NCI-H345 treated with DMSO at 0.1 percent for 48 hours (cell line): ENCODE measurements at regions not wholly inside any gene's neighbourhood (a gene's known extent, or its start where the extent isn't known, plus 50 kb on each side); places are given as distances from the start of the nearest gene placed in this dataset.

Experiments used
- DNase-seq: peaks from one replicate; lab custom pipeline; 2025; ENCODE audit not compliant: unreplicated experiment; lab: John Stamatoyannopoulos, UW

DNA sequence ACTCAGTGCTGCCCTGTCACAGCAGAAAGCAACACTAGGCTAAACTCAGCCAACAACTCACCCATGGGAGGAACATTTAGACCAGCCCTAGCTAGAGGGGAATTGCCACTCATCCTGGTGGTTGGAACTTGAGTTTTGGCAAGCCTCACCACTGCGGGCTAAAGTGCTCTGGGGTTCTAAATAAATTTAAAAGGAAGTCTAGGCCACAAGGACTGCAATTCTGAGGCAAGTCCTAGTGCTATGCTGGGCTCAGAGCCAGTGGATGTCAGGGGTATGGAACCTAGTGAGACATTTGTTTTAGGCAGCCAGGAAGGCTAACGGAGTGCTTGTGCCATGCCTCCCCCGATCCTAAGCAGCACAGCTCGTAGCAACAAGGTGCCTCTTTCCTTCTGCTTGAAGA is 78.0 kb downstream of the RGS13 start:
- no peak for DNase-seq

DNA sequence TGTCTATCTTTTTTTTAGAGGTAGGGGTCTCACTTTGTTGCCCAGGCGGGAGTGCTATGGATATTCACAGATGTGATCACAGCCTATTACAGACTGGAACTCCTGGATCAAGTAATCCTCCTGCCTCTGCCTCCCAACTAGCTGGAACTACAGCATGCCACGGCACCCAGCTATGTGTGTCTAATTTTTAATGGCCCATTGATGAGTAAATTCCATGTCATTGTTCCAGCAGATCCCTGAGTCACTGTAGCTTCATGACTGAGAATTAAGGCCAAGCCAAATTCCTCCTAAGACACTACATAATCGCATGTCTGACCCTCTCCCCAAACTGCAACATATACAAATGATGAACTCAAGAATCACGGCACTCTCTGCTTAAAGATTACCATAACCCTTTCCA is 84.2 kb upstream of the RGS2 start:
- no peak for DNase-seq

DNA sequence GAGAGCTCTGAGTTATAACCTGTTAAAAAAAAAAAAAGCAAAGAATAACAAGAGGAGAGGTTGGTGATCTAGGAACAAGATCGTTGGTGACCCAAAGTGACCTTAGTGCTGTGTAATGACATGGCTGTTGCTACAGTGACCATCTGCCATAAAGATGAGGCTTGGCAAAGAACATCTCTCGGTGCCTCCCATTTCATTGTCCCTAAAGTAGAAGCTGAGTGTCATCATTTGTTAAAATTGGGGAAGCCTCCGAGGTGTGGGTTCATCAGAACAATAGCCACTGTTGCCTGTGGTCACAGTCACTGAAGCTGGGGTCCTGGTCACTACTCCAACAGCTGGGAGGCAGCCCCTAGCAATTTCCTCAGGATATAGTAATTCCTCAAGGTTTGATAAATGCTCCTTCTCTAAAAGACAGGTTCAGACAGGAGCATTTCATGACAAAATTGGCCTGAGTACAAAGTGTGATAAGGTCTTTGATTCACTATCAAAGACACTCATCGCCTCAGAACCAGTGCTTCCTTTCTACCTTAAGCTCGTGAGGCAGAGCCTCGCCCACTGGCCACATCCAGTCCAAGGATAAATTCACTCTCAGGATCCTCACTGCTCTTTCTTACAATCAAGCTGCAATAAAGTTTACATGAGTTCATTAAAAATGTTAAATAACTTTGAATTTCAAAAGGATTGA is 81.9 kb upstream of the RGS2 start:
- DNase-seq: no peak

DNA sequence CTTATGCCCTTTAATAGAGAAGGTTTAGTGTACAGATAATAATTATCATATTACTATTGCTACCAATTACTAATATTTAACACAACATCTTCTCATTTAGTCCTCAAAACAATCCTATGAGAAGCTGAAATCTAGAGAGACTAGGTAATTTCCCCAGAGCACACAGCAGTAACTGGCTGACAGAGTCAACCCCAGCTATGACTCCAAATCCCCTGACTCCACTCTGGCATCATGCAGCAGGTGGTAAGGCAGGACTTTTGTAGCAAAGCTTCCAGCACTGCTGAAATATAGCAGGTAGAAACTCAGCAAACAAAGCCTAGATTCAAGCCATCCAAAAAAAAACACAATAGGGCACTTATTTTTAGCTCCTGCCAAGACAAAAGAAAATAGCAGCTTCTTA is 79.3 kb upstream of the RGS2 start:
- no peak for DNase-seq

DNA sequence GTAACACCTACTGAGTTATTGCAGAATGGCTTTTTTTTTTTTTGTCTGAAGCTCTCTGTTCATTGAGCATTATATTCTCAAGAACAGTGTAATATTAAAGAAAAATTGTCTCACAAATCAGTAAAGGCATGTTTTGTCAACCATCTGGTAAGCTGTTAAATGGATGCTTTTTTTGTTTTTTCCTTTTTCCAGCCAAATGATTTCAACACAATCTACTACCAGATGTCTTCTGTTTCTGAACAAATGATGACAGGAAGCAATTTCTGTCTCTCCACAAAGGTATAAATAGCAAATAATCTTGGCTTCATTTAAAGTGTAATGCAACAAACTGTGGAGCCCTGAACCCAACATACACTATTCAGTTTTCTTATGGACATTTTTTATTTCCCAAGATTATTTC is 78.6 kb upstream of the RGS2 start:
- no peak for DNase-seq

DNA sequence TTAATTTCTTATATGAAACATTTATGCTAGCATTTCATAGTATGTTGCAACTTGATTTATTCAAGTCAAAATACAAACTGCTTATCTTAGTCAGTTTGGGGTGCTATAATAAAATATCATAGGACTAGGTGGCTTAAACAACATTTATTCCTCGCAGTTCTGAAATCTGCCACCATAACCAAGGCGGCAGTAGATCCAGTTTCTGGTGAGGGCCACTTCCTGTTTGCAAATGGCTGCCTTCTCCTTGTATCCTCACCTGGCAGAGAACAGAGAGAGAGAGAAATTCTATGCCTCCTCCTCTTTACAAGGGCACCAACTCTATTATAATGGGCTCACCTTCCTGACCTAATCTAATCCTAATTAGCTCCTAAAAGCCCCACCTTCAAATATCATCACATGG is 76.1 kb upstream of the RGS2 start:
- DNase-seq: no peak

DNA sequence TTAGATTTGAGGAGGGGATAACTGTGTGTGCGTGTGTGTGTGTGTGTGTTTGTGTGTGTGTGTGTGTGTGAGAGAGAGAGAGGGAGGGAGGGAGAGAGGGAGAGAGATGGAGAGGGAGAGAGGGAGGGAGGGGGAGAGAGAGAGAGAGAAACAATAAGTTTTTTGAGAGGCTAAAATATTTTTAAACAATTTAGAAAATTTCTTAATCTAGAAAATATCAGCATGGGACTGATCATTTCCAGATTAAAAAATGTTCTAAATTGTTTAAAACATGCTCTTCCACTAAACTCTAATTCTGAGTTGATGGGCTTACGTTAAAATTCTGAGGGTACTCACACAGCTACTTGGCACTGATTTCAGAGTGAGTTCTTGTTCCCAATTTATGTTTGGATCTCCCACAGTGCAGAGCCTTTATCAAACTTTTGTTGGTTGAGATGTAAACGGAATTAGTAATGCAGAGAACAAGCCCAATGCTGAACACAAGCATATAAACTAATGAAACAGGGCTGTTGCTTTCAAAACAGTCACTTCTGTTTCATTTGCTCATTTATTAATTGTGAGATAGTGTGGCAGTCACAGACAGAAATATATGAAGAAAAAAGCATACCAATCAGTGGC is 73.4 kb upstream of the RGS2 start:
- DNase-seq: no peak

DNA sequence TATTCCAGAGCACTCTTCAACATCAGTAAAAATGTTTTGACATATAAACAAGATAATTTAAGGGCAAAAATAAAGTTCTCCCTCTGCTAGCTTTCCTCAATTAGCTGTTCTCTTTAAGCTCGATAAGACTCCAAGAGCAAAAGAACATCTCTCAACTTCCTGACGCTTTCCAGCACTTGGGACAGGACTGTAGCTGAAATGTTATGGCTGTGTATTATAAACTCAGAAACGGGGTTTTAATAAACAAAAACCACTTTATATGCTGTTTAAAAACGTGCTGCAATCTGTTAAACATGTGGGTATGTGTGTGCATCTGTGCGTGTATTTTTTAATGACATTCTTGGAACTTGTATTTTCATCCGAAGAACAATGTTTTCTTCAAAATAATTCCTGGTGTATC is 71.5 kb upstream of the RGS2 start:
- DNase-seq: no peak

DNA sequence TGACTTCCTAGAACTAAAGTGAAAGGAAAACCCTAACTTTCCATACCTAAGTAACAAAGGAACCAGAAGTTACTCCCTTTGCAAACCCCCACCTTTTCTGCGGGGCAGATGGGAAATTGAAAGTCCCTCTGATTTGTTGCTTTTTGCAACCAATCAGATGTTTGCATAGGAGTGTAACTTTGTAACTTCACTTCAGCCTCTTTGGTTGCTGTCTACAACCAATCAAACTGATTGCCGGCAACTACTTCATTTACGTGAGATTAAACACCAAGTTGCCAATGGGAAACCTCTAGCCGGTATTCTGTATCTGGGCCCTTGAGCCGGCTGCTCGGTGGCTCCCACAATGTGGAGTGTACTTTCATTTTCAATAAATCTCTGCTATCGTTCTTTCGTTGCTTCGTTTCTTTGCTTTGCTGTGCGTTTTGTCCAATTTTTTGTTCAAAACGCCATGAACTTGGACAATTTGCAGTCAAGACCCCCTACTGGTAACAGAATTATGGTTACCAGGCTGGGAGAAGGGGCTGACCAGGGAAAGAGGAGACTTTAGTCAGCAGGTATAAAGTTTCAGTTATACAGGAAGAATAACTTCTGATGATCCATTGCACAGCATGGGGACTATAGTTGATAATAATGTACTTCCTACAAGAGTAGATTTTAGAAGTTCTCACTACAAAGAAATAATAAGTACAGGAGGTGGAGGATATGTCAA is 69.2 kb upstream of the RGS2 start:
- DNase-seq: no peak

DNA sequence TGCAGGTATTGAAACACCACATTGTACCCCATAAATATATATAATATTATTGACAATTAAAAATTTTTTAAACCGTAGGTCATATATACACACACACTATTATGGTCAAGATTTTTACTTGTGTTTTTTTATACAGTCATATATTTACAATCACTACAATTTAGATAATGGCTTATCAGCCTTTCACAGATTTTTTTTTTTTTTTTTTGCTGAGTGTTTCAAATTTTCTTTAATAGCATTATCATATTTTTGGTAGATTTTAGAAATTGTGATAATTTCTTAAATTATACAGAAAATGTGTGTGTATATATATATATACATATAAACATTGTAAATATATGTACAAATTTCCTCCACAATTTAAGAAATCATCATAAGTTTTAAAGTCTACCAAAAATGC is 68.6 kb upstream of the RGS2 start:
- no peak for DNase-seq

DNA sequence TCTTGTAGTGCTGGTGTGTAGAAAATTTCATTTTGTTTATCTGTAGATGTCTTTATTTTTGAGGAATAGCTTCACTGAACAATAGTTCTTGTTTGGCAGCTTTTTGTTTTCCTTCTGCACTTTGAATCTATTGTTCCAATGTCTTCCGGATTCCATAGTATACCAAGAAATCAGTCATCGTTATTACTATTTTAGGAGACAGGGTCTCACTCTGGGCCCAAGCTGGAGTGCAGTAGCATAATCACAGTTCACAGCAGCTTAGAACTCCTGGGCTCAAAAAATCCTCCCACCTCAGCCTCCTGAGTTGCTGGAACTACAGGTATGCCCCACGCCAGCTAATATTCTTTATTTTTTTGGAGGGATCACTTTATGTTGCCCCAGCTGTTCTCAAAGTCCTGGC is 67.7 kb upstream of the RGS2 start:
- no peak for DNase-seq

DNA sequence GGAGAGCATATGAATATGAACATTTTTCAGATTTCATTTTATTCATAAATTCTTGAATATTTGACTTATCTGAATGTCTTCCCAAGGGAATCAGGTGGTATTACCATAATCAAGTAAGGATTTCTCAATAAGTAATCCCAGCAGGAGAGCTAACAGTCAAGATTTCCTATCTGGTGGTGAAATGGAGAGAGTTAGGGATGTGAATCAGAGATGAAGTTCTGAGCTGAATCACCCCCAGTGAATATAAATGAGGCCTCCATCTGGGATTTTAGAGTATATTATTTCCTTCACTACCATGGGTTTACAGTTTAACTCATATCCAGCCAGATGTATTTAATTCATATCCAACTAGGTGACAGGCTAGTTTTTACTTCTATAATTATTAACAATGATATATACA is 61.5 kb upstream of the RGS2 start:
- DNase-seq: no peak

DNA sequence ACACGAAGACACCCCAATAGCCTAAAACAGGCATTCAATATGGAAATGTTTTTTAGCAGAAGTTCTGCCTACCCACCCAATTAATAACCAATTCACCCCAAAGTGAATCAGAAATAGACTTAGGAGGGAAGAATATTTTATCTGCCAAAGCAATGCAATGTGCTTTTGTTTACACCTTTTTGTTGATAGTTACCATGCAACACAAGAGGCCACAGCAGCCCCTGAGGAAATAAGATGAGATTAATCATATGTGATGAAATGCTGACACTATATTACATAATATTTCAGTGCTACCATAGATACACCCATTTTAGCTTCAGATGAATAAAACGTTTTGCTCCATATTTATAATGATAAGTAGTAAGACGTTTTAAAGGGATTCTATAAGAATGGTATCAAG is 60.9 kb upstream of the RGS2 start:
- no peak for DNase-seq

DNA sequence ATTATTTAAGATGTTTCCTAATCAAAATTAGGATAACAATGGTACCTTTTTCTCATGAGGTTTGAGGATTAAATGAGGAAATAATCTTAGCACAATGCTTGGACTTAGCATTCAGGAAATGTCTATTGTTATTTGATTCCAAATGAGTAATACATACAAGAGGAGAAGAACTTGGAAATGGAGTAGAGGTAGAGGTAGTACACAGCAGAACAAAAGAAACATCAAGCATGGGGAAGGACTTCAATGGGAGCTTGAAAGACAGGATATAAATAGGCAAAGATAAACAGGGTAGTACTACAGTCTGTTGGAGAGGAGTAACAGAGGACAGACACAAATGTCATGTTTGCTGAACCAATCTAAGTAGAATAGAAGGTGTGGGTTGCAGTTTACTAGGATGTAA is 59.5 kb upstream of the RGS2 start:
- peak; percentile 55 for DNase-seq

DNA sequence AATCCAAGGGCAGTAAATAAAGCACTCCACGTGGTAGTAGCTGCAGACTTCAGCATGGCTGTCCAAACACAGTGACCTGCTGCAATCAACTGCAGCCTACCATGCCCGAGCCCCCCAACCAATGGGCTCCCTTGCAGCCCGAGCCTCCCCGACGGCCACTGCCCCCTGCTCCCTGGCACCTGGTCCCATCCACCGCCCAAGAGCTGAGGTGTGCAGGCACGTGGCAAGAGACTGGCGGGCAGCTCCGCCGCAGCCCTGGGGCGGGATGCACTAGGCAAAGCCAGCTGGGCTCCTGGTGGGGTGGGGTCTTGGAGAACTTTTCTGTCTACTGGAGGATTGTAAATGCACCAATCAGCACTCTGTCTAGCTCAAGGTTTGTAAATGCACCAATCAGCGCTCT is 57.6 kb upstream of the RGS2 start:
- no peak for DNase-seq

DNA sequence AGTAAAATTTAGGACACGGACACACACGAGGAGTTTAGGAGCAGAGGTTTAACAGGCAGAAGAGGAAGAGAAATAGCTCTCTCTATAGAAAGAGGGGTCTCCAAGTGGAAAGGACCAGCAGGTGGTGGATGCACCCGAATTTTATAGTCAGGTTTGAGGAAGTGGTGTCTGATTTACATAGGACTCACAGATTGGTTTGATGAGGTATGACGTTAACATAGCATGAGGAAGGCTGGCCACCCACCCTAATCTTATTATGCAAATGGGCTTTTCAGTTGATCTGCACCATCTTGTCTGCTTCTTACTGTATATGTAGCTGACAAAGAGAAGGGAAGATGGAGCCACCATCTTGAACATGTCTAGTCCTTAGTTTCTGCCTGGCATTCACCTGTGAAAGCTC is 52.5 kb upstream of the RGS2 start:
- no peak for DNase-seq

DNA sequence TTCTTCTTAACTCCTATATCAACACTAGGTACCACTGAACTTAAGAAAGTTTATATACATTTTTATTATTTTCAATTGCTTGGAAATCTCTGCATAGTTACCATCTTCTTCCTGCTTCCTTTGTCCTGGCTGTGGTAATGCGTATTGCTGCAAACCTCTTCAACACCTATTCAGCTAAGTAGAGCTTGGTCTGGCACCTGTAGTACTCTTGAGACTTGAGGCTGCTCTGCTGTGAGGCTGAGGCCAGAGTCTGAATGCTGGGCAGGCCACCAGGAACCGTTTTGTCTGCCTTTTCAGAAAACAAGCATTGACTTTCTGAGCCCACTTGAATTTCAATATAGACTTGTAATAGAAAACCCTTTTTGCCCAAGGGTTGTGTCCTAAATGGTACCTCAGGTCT is 52.0 kb upstream of the RGS2 start:
- no peak for DNase-seq

DNA sequence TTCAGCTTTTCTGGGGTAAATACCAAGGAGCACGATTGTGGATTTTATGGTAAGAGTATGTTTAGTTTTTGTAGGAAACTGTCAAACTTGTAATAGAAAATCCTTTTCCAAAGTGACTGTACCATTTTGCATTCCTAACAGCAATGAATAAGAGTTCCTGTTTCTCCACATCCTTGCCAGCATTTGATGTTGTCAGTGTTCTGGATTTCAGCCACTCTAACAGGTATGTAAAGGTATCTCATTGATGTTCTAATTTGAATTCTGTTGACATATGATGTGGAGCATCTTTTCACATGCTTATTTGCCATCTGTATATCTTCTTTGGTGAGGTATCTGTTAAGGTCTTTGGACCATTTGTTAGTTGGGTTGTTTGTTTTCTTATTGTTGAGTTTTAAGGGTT is 50.3 kb upstream of the RGS2 start:
- DNase-seq: no peak
